SJCRH30 (cell line): ENCODE measurements at regions not wholly inside any gene's neighbourhood (a gene's known extent, or its start where the extent isn't known, plus 50 kb on each side); places are given as distances from the start of the nearest gene placed in this dataset.

Experiments
- DNase-seq, 2 experiments: peaks; one replicate each; pipeline ENCODE4 v3.0.0-alpha.2; 2015 to 2020
- H3K27ac ChIP-seq: fragments of 250-450 bp; sonication (Bioruptor Pico); 2 replicates; pipeline ENCODE4 v1.5.1; 2020; ENCODE audit warnings: mild to moderate bottlenecking, moderate library complexity
- H3K27me3 ChIP-seq: fragments of 250-450 bp; sonication (Bioruptor Pico); 2 replicates; pipeline ENCODE4 v1.5.1; 2020; ENCODE audit warnings: mild to moderate bottlenecking, moderate library complexity
- H3K36me3 ChIP-seq: fragments of 250-450 bp; sonication (Bioruptor Pico); 2 replicates; pipeline ENCODE4 v1.5.1; 2020; ENCODE audit warnings: mild to moderate bottlenecking, moderate library complexity
- H3K4me1 ChIP-seq: fragments of 250-450 bp; sonication (Bioruptor Pico); 2 replicates; pipeline ENCODE4 v1.5.1; 2020; ENCODE audit warnings: mild to moderate bottlenecking, moderate library complexity
- H3K4me3 ChIP-seq: fragments of 250-450 bp; sonication (Bioruptor Pico); 2 replicates; pipeline ENCODE4 v1.5.1; 2020; ENCODE audit warnings: mild to moderate bottlenecking, moderate library complexity
- H3K9me3 ChIP-seq: fragments of 250-450 bp; sonication (Bioruptor Pico); replicated peaks from 2 replicates; pipeline ENCODE4 v1.5.1; 2020; ENCODE audit warnings: mild to moderate bottlenecking, moderate library complexity

DNA sequence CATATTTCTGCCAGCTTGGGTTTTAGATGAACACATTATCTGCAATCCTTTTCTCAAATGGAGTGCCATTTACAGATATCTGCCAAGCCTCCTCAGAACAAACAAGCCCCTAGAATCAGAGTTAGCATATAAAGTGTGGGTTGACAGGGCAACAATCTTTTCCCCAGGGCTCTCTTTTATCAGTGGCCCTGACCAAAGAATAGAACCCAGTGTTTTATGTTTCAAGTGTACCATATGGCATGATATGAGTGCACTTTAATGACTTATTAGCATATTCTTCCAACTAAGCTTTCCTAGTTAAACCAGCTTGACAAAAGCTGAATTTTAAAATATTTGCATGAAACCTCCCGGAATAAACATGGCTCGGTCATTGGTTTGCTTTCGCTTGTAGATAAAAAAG lies 57.3 kb downstream of the EVX1 start:
- Histone ChIP-seq H3K9me3 (no peaks in the 10 kb centered on the region; the same call in 1 of the 2 replicates), H3K27ac (no peak overlapping the region)

DNA sequence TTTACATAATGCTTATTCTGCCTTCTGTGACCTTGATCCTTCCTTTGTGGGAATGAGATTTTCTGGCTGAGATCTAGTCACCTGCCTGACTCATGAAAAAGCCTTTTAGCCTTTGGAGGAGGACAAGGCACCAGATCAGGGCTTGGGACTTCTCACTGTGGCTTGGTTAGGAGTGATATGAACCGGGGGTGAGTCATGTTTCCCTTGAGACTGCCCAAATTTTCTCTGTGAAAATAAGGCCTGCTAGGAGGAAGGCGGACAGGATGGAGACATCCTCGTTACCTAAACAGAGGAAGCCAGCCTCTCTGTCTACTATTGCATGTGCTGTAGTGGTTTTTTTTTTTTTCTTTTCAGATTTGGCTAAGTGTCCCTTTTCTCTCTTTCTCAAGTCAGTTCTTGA lies 57.8 kb downstream of the EVX1 start:
- H3K27ac ChIP-seq, result no peak overlapping the region
- peaks cover 8% of the 10 kb centered on the region; the same call in 1 of the 2 replicates for H3K27me3 ChIP-seq
- no peak overlapping the region for H3K4me3 ChIP-seq
- H3K4me1 ChIP-seq, result no peaks in the 10 kb centered on the region
- DNase-seq, result no peak
- no peaks in the 10 kb centered on the region for H3K36me3 ChIP-seq
- no peaks in the 10 kb centered on the region; the same call in 1 of the 2 replicates for H3K9me3 ChIP-seq

More for the DNA sequence above, 57.3 kb downstream of the EVX1 start:
- Histone ChIP-seq H3K4me1 (no peaks in the 10 kb centered on the region), H3K27me3 (peaks cover 4% of the 10 kb centered on the region; the same call in 1 of the 2 replicates), H3K36me3 (no peaks in the 10 kb centered on the region), H3K4me3 (no peak overlapping the region)
- DNase-seq, result no peak

DNA sequence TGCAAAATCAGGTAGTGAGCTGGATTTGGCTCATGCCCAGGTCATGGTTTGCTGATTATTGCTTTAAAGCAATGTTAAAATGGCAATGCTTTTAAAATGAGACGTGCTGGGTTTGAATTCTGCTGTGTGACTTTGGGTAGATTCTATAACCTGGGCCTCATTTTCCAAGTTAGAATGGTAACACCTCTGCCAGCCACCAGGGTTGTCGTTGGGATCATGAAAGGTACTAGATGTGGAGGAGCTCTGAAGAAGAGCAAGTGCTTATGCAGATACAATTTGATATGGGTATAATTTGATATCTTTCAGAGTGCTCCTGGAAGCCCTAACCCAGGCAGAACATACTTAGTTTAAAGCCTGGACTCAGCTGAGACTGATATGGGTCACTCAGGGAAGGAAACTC lies 60.0 kb downstream of the EVX1 start:
- no peak overlapping the region for H3K4me3 ChIP-seq
- no peaks in the 10 kb centered on the region for H3K4me1 ChIP-seq
- H3K36me3 ChIP-seq, result no peaks in the 10 kb centered on the region
- H3K9me3 ChIP-seq, result no peaks in the 10 kb centered on the region; the same call in 1 of the 2 replicates
- H3K27ac ChIP-seq, result no peak overlapping the region
- DNase-seq, result no peak
- peaks cover 8% of the 10 kb centered on the region; the same call in 1 of the 2 replicates for H3K27me3 ChIP-seq

DNA sequence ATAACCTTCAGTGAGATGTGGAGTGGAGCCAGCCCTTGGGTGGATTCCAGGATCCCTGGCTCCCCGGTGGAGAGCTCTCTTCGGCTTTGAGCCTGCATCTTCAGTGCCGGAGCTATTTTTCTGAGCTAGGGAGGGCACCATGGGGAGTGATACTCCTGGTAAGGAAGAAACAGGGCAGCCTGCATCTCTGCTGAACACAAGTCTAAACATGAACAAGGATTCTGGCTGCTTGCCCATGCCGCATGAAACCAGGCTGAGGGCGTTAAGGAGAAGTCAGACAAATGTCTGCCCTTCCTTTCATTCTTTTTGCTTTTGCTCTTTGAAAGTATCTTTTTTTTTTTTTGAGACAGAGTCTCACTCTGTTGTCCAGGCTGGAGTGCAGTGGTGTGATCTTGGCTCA lies 60.4 kb downstream of the EVX1 start:
- H3K9me3 ChIP-seq, result no peaks in the 10 kb centered on the region; the same call in 1 of the 2 replicates
- no peaks in the 10 kb centered on the region for H3K36me3 ChIP-seq
- no peak overlapping the region for H3K4me3 ChIP-seq
- no peak overlapping the region for H3K27ac ChIP-seq
- no peak for DNase-seq
- no peaks in the 10 kb centered on the region for H3K4me1 ChIP-seq
- peaks cover 8% of the 10 kb centered on the region; the same call in 1 of the 2 replicates for H3K27me3 ChIP-seq

DNA sequence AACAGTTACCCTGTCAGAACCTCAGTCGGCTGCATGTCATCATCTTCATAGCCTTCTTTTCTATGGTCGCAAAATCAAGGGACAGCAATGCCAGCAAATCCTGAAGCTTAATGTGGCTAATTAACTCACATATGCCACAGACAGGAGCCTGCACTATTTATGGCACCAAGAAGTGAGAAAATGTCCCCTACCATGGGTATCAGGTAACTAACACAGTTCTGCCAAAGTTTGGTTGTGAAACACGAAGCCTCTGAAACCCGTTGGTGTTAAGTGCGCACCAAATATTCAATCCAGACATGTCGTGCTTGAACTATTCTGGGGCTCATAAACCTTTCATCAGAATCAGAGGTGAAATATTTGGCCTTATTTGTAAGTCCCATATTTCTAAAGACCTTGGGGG lies 63.3 kb downstream of the EVX1 start:
- no peak overlapping the region for H3K27ac ChIP-seq
- no peaks in the 10 kb centered on the region for H3K4me1 ChIP-seq
- peaks cover 8% of the 10 kb centered on the region; the same call in 1 of the 2 replicates for H3K27me3 ChIP-seq
- no peak for DNase-seq
- H3K4me3 ChIP-seq, result no peak overlapping the region
- no peaks in the 10 kb centered on the region for H3K36me3 ChIP-seq
- no peaks in the 10 kb centered on the region; the same call in 1 of the 2 replicates for H3K9me3 ChIP-seq

DNA sequence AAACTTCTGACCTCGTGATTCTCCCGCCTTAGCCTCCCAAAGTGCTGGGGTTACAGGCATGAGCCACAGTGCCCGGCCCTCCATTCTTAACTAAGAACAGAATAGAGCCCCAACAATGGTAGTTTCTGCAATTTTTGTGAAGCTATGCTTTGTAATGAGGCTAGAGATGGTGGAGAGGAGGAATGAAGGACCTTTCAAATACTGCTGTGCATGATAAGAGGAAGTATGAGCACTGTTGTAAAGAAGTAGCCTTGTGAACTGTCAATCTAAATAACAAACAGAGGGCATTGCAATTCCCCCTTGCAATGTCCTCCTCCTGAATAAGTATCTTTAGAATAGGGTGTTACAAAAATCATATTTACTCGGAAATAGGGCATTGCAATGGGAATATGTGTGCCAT lies 70.2 kb downstream of the EVX1 start:
- Histone ChIP-seq H3K27me3 (no peaks in the 10 kb centered on the region; the same call in 1 of the 2 replicates), H3K27ac (no peak overlapping the region), H3K4me3 (no peak overlapping the region), H3K4me1 (no peaks in the 10 kb centered on the region; the same call in 1 of the 2 replicates), H3K36me3 (no peaks in the 10 kb centered on the region), H3K9me3 (no peaks in the 10 kb centered on the region)
- DNase-seq, result no peak

DNA sequence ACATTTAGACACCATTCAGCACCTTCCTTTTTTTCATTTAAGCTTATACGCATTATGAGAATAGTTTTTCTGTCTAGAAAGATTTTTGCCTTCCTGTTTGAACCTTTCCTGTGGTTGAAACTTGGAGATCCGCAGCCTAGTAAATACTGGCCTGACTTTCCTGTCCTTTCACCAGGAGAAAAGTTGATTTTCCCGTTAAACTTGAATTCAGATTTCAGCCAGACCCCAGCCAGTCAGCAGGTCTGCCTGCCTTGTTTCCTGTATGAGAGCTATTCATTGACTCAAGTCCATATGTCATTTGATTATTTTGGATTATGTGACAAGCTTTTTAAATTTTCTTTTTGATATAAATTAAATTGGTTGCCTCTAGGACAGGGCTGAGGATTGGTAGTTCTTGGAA lies 71.5 kb downstream of the EVX1 start:
- H3K27me3 ChIP-seq, result no peaks in the 10 kb centered on the region; the same call in 1 of the 2 replicates
- no peak overlapping the region for H3K4me3 ChIP-seq
- no peak overlapping the region for H3K27ac ChIP-seq
- no peaks in the 10 kb centered on the region; the same call in 1 of the 2 replicates for H3K4me1 ChIP-seq
- no peak for DNase-seq
- H3K9me3 ChIP-seq, result peaks cover 5% of the 10 kb centered on the region; the same call in 1 of the 2 replicates
- no peaks in the 10 kb centered on the region for H3K36me3 ChIP-seq

DNA sequence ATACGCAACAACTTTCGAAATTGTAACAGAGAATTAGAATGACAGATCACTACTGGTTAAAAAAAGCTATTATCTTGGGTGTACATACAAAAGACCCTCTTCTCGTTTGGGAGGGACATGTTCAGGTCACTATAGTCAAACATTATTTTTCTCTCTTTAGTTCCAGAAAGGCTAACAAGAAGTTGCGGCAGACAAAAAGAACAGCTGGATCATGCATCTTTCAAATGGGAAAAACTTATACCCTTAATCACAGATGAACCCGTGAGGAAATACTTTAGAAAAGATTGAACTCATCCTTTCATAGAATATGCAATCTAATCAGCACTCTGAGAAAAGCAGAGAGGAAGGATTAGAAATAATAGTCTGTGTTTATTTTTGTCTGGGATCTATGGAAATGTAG lies 72.5 kb downstream of the EVX1 start:
- Histone ChIP-seq H3K36me3 (no peaks in the 10 kb centered on the region), H3K9me3 (peaks cover 5% of the 10 kb centered on the region; the same call in 1 of the 2 replicates), H3K27me3 (no peaks in the 10 kb centered on the region; the same call in 1 of the 2 replicates), H3K4me3 (no peak overlapping the region), H3K4me1 (no peaks in the 10 kb centered on the region; the same call in 1 of the 2 replicates), H3K27ac (no peak overlapping the region)
- DNase-seq, result no peak

DNA sequence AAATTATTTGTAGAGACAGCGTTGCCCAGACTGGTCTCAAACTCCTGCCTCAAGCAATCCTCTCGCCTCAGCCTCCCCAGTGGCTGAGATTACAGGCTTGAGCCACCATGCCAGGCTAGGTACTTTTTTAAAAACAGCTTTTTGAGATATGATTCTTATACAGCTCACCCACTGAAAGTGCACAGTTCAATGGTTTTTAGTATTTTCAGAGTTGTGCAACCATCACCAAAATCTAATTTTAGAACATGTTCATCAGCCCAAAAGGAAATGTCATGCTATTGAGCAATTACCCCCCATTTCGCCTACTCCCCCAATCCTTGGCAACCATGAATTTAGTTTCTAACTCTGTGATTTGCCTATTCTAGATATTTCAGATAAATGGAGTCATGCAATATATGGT lies 73.7 kb downstream of the EVX1 start:
- Histone ChIP-seq H3K4me3 (no peak overlapping the region), H3K36me3 (no peaks in the 10 kb centered on the region)
- DNase-seq, result no peak

DNA sequence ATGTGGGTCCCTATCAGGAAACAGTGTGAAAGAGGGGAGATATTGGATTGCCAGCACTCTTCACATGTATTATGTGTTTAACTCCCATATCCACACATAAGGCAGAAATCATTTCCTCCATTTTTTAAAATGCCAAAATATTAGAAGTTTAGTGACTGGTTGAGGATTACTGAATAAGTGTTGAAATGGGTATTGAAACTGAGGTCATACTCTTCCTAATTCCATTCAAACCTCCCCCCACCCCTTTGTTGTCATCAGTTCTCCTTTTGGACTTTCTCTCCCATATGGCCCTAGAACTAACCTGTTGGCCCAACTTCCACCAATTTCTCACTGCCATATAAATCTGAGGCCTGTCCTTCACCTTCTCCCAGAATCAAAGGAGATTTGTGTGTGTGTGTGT lies 81.6 kb downstream of the EVX1 start:
- no peaks in the 10 kb centered on the region for H3K27me3 ChIP-seq
- H3K4me1 ChIP-seq, result no peaks in the 10 kb centered on the region
- H3K36me3 ChIP-seq, result no peaks in the 10 kb centered on the region
- no peak for DNase-seq
- no peaks in the 10 kb centered on the region for H3K9me3 ChIP-seq
- no peak overlapping the region for H3K27ac ChIP-seq
- H3K4me3 ChIP-seq, result no peak overlapping the region

More for the DNA sequence above, 73.7 kb downstream of the EVX1 start:
- H3K27me3 ChIP-seq, result no peaks in the 10 kb centered on the region; the same call in 1 of the 2 replicates
- no peaks in the 10 kb centered on the region; the same call in 1 of the 2 replicates for H3K4me1 ChIP-seq
- H3K9me3 ChIP-seq, result peaks cover 5% of the 10 kb centered on the region; the same call in 1 of the 2 replicates
- H3K27ac ChIP-seq, result no peak overlapping the region

DNA sequence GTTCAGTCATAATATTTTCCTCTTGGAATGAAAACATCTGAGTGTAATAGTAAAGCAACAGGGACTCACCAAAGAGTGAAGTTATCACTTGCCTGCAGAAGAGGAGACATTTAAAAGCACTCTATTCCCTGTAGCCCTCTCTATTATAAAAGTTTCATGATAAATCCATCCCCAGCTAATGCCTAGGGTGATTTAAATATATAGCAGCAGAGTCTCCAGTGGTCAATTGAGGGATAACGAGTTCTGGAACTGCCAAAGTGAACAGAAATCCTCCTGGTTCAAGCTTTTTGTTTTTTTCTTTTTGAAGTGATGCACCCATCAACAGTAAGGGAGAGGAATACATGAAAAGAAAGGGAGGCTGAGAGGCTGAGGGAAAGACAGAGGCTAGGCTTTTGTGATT lies 87.3 kb downstream of the EVX1 start:
- Histone ChIP-seq H3K27ac (no peak overlapping the region), H3K9me3 (no peaks in the 10 kb centered on the region), H3K4me1 (no peaks in the 10 kb centered on the region), H3K36me3 (no peaks in the 10 kb centered on the region), H3K27me3 (no peaks in the 10 kb centered on the region), H3K4me3 (no peak overlapping the region)
- DNase-seq, result no peak

DNA sequence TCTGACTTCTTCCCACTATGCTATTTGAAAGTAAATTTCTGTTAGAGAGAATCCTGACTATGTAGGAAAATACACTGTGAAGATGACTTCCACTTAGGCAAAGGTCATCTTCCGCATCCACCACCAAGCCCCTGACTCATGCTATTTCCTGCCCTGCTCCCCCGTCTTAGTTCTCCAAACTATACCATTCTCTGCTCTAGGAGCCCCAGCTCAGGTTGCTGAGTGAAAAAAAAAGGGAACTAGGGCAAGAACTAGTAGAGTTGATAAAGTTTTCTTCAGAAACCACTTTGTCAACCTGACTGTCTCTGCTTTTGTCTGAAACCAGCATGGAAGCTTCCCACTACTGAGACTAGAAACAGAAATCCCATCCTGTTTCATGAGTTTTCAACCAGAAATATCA lies 96.9 kb downstream of the EVX1 start:
- Histone ChIP-seq H3K4me3 (no peak overlapping the region), H3K36me3 (no peaks in the 10 kb centered on the region), H3K9me3 (no peaks in the 10 kb centered on the region), H3K4me1 (no peaks in the 10 kb centered on the region), H3K27ac (no peak overlapping the region), H3K27me3 (no peaks in the 10 kb centered on the region)
- no peak for DNase-seq

DNA sequence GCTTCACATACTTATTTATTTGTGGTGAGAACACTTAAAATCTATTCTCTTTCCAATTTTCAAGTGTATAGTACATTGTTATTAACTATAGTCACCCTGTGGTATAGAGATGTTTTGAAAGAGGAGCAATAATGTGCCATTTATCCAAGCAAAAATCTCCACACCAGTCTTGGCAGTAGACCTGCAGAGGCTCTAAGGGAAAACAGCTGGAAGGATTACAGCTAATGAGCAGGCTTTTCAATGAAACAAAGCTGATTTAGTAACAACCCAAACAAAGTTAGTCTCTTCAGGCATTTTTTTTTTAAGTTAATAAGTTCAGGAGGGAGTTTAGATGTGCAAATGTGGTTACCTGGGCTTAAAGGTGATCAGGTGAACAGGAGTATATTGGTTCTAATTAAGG lies 101.9 kb downstream of the EVX1 start:
- H3K27ac ChIP-seq, result no peak overlapping the region

DNA sequence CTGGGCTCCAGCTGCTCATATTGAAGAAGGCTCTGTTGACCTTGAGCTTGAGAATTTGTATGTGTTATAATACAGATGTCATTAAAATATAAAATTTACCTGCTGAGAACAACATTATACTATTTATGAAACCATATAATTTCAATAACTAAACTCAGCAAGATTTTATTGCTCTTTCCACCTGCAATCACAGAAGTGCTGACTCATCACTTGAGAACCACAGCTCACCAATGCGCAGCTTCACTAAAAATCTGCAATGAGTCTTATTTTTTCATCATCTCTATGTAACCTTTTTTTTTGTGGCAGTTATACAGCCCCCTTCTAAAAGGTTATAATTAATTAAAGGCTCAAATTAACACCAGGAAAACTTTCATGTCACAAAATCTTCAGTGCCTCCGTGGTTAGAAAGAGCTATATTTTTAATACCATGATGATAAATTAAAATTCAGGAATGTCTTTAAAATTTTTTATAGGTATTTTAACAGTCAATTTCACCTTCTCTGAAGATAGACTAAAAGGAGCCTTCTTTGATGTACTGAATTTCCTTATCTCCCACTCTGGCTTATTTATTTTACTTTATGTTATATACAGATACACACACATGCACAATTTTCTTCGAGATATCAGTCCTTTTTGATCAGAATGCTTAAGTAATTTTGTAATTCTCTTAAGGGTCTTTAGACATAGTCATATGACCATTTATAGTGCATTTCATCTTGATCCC lies 102.7 kb downstream of the EVX1 start:
- DNase-seq, result no peak
- no peak overlapping the region for H3K27ac ChIP-seq
- H3K27me3 ChIP-seq, result 0 out of 2 replicates have a peak, but pooled peaks cover 5% of the 10 kb centered on the region
- no peak overlapping the region for H3K4me3 ChIP-seq
- no peaks in the 10 kb centered on the region for H3K4me1 ChIP-seq
- no peaks in the 10 kb centered on the region for H3K9me3 ChIP-seq
- H3K36me3 ChIP-seq, result no peaks in the 10 kb centered on the region

More for the DNA sequence above, 101.9 kb downstream of the EVX1 start:
- H3K27me3 ChIP-seq, result 0 out of 2 replicates have a peak, but pooled peaks cover 5% of the 10 kb centered on the region
- DNase-seq, result peak in 1 of 2 experiments; percentile 13
- no peaks in the 10 kb centered on the region for H3K4me1 ChIP-seq
- no peaks in the 10 kb centered on the region for H3K36me3 ChIP-seq
- H3K9me3 ChIP-seq, result no peaks in the 10 kb centered on the region
- no peak overlapping the region for H3K4me3 ChIP-seq

DNA sequence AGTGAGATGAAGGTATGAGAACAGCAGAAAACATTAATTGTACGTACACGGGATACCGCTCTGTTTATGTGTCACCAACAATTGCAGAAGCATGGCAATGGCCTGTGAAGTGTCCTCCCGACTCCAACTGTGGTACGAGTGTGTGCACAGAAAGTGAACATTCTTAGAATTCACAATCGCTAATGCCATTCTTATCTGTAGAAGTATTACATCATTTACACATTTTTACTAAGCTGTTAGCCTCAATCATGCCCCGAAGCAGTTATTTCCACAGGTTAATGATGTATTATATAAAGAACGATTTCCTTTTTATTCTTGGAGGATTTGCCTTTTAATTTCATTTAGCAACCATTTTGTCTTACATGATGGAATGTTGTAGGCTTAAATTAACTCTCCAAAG lies 103.4 kb downstream of the EVX1 start:
- no peaks in the 10 kb centered on the region for H3K36me3 ChIP-seq
- H3K27ac ChIP-seq, result no peak overlapping the region
- H3K4me3 ChIP-seq, result no peak overlapping the region
- H3K9me3 ChIP-seq, result no peaks in the 10 kb centered on the region
- H3K27me3 ChIP-seq, result 0 out of 2 replicates have a peak, but pooled peaks cover 5% of the 10 kb centered on the region
- no peaks in the 10 kb centered on the region for H3K4me1 ChIP-seq
- DNase-seq, result no peak
